ENCODE measurements at regions not wholly inside any gene's neighbourhood (a gene's known extent, or its start where the extent isn't known, plus 50 kb on each side); places are given as distances from the start of the nearest gene placed in this dataset.

GRCh38 chr6:15027472-15027871, 218.4 kb upstream of the JARID2 start:
- no peaks in the 10 kb centered on the region for H3K36me3 ChIP-seq (ENCODE audit: control insufficient read depth, insufficient read depth, low read length)
- TF ChIP-seq, protein P1, sequence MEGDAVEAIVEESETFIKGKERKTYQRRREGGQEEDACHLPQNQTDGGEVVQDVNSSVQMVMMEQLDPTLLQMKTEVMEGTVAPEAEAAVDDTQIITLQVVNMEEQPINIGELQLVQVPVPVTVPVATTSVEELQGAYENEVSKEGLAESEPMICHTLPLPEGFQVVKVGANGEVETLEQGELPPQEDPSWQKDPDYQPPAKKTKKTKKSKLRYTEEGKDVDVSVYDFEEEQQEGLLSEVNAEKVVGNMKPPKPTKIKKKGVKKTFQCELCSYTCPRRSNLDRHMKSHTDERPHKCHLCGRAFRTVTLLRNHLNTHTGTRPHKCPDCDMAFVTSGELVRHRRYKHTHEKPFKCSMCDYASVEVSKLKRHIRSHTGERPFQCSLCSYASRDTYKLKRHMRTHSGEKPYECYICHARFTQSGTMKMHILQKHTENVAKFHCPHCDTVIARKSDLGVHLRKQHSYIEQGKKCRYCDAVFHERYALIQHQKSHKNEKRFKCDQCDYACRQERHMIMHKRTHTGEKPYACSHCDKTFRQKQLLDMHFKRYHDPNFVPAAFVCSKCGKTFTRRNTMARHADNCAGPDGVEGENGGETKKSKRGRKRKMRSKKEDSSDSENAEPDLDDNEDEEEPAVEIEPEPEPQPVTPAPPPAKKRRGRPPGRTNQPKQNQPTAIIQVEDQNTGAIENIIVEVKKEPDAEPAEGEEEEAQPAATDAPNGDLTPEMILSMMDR (IDR thresholded peaks at IDR 0.05; ENCODE audit: insufficient read depth, low read length, poor library complexity, severe bottlenecking), result no peak
- H3K4me3 ChIP-seq (ENCODE audit: low read depth, low read length), result no peak overlapping the region
- DNase-seq (ENCODE audit: low read depth), result no peak
- no peaks in the 10 kb centered on the region for H3K27me3 ChIP-seq (ENCODE audit: control insufficient read depth, insufficient read depth, low read length)

GRCh38 chr6:15032015-15032414, 213.9 kb upstream of the JARID2 start:
- no peak for DNase-seq (ENCODE audit: low read depth)
- H3K27me3 ChIP-seq (ENCODE audit: control insufficient read depth, insufficient read depth, low read length), result no peaks in the 10 kb centered on the region
- no peak overlapping the region for H3K4me3 ChIP-seq (ENCODE audit: low read depth, low read length)
- TF ChIP-seq, protein P1 (IDR thresholded peaks at IDR 0.05; ENCODE audit: insufficient read depth, low read length, poor library complexity, severe bottlenecking), result no peak
- H3K36me3 ChIP-seq (ENCODE audit: control insufficient read depth, insufficient read depth, low read length), result no peaks in the 10 kb centered on the region

DNA sequence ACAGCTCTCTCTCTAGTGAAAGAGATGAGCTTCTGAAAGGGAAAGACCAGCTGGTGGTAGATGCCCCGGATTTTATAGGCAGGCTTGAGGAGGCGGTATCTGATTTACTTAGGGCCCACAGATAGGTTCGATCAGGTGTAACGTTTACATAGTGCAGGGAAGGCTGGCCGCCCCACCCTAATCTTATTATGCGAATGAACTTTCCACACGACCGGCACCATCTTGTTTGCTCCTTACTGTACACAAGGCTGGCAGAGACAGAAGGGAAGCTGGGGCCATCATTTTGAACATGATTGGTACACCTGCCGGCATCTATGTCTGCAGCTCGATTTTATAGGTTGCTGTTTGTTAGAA, 212.0 kb upstream of the JARID2 start:
- TF ChIP-seq, protein P1 (IDR thresholded peaks at IDR 0.05; ENCODE audit: insufficient read depth, low read length, poor library complexity, severe bottlenecking), result no peak
- Histone ChIP-seq H3K4me3 (ENCODE audit: low read depth, low read length) (no peak overlapping the region), H3K36me3 (ENCODE audit: control insufficient read depth, insufficient read depth, low read length) (no peaks in the 10 kb centered on the region), H3K27me3 (ENCODE audit: control insufficient read depth, insufficient read depth, low read length) (no peaks in the 10 kb centered on the region)
- no peak for DNase-seq (ENCODE audit: low read depth)

GRCh38 chr6:15036690-15037245, 209.1 kb upstream of the JARID2 start:
- no peaks in the 10 kb centered on the region for H3K36me3 ChIP-seq (ENCODE audit: control insufficient read depth, insufficient read depth, low read length)
- DNase-seq (ENCODE audit: low read depth), result no peak
- H3K27me3 ChIP-seq (ENCODE audit: control insufficient read depth, insufficient read depth, low read length), result no peaks in the 10 kb centered on the region
- TF ChIP-seq, protein P1 (IDR thresholded peaks at IDR 0.05; ENCODE audit: insufficient read depth, low read length, poor library complexity, severe bottlenecking), result no peak
- H3K4me3 ChIP-seq (ENCODE audit: low read depth, low read length), result no peak overlapping the region

DNA sequence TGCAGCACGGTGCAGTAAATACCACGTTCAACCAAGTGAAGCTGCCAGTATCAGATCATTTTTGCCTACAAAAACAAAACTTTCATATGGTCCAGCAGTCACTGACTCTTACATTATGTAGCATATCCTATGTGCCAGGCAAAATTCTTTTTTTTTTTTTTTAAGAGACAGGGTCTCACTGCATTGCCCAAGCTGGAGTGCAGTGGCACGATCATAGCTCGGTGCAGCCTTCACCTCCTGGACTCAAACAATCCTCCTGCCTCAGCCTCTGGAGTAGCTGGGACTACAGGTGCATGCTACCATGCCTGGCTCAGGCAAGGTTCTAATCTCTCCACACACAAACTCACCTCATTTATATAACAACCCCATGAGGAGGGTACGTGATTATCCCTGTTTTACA, 208.6 kb upstream of the JARID2 start:
- no peaks in the 10 kb centered on the region for H3K36me3 ChIP-seq (ENCODE audit: control insufficient read depth, insufficient read depth, low read length)
- H3K4me3 ChIP-seq (ENCODE audit: low read depth, low read length), result no peak overlapping the region
- H3K27me3 ChIP-seq (ENCODE audit: control insufficient read depth, insufficient read depth, low read length), result no peaks in the 10 kb centered on the region
- DNase-seq (ENCODE audit: low read depth), result no peak
- TF ChIP-seq, protein P1 (IDR thresholded peaks at IDR 0.05; ENCODE audit: insufficient read depth, low read length, poor library complexity, severe bottlenecking), result no peak

- TF ChIP-seq, protein P1 (IDR thresholded peaks at IDR 0.05; ENCODE audit: insufficient read depth, low read length, poor library complexity, severe bottlenecking), result no peak
- no peaks in the 10 kb centered on the region for H3K36me3 ChIP-seq (ENCODE audit: control insufficient read depth, insufficient read depth, low read length)
- DNase-seq (ENCODE audit: low read depth), result no peak
- H3K4me3 ChIP-seq (ENCODE audit: low read depth, low read length), result no peak overlapping the region
- H3K27me3 ChIP-seq (ENCODE audit: control insufficient read depth, insufficient read depth, low read length), result no peaks in the 10 kb centered on the region
Measured at GRCh38 chr6:15038013-15038791, 207.7 kb upstream of the JARID2 start.
